Upper lobe of left lung (tissue), 4 donors: ENCODE measurements at regions not wholly inside any gene's neighbourhood (a gene's known extent, or its start where the extent isn't known, plus 50 kb on each side); places are given as distances from the start of the nearest gene placed in this dataset.

ENCODE experiments used
- POLR2A ChIP-seq, 4 donors: fragments of 450-650 bp; IDR thresholded peaks; one replicate each; pipeline ENCODE4 v1.5.1; 2016 to 2017; ENCODE audit warnings: antibody characterized with exemption in 4 of 4, mild to moderate bottlenecking in 2 of 4
- TF ChIP-seq, protein P1 (sequence below), 6 experiments: fragments of 450-650 bp in 4 of 6; fragments of 200-600 bp in 2 of 6; sonication (generic) in 2 of 6; IDR thresholded peaks; one replicate each; pipeline ENCODE4 v1.5.1; 2016 to 2019; ENCODE audit warnings: antibody characterized with exemption in 6 of 6

DNA sequence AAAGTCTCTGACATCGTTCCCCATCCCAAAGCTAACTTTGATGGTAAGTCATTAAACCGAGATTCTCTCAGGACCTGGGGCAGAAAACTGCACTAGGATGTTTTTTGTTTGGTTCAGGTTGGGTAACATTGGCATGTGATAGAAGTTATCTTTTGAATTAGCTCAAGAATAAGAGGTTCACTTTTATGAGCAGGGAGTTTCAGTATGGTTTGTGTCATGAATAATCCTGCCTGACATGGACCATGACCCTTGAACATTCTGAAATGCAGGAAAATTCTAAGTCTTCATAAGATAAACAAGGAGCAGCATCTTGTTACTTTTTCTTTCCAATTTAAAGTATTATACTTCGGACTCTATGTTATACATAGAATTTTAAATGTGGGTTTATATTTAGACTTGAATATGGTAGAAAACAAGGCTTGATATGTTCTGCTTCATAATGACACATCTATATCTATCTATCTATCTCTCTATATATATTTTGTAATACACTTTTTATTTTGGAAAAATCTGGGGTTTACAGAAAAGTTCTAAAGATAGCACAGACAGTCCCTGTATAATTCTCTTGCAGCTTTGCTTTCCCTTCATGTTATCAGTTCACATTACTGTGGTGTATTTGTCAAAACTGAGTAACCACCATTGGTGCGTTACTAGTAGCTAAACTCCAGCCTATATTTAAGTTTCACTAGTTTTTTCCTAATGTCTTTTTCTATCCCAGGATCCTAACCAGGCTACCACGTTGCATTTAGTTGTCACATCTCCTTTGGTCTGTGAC, 102.7 kb upstream of the TAF11L2 start:
- no peak for TF ChIP-seq POLR2A (IDR thresholded peaks at IDR 0.05)
- TF ChIP-seq, protein P1, sequence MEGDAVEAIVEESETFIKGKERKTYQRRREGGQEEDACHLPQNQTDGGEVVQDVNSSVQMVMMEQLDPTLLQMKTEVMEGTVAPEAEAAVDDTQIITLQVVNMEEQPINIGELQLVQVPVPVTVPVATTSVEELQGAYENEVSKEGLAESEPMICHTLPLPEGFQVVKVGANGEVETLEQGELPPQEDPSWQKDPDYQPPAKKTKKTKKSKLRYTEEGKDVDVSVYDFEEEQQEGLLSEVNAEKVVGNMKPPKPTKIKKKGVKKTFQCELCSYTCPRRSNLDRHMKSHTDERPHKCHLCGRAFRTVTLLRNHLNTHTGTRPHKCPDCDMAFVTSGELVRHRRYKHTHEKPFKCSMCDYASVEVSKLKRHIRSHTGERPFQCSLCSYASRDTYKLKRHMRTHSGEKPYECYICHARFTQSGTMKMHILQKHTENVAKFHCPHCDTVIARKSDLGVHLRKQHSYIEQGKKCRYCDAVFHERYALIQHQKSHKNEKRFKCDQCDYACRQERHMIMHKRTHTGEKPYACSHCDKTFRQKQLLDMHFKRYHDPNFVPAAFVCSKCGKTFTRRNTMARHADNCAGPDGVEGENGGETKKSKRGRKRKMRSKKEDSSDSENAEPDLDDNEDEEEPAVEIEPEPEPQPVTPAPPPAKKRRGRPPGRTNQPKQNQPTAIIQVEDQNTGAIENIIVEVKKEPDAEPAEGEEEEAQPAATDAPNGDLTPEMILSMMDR (IDR thresholded peaks at IDR 0.05) = no peak
